ENCODE measurements at regions not wholly inside any gene's neighbourhood (a gene's known extent, or its start where the extent isn't known, plus 50 kb on each side); places are given as distances from the start of the nearest gene placed in this dataset.

- no peak for TF ChIP-seq EZH2 (IDR thresholded peaks at IDR 0.05; ENCODE audit: insufficient read depth, poor library complexity, severe bottlenecking)
- TF ChIP-seq EZH2phosphoT487 (IDR thresholded peaks at IDR 0.05; ENCODE audit: insufficient read depth, low read depth), result no peak
These were observed 303.3 kb upstream of the MMS22L start for GRCh38 chr6:97586344-97586743.

All from GM23248 (cell line).